ENCODE measurements at regions not wholly inside any gene's neighbourhood (a gene's known extent, or its start where the extent isn't known, plus 50 kb on each side); places are given as distances from the start of the nearest gene placed in this dataset.

GRCh38 chr2:38125842-38126241 lies 49.9 kb upstream of the CYP1B1 start:
- TF ChIP-seq POLR2AphosphoS5 (IDR thresholded peaks at IDR 0.05; ENCODE audit: borderline replicate concordance, low read depth, low read length) (peak; percentile 48; the same call in 1 of the 2 replicates), EZH2 (IDR thresholded peaks at IDR 0.05) (no peak), FOXP2 (optimal IDR thresholded peaks at IDR 0.05; ENCODE audit: control extremely low read depth, extremely low read length, insufficient read depth) (no peak)

All from SK-N-MC (cell line).